ENCODE measurements at regions not wholly inside any gene's neighbourhood (a gene's known extent, or its start where the extent isn't known, plus 50 kb on each side); places are given as distances from the start of the nearest gene placed in this dataset.

DNA sequence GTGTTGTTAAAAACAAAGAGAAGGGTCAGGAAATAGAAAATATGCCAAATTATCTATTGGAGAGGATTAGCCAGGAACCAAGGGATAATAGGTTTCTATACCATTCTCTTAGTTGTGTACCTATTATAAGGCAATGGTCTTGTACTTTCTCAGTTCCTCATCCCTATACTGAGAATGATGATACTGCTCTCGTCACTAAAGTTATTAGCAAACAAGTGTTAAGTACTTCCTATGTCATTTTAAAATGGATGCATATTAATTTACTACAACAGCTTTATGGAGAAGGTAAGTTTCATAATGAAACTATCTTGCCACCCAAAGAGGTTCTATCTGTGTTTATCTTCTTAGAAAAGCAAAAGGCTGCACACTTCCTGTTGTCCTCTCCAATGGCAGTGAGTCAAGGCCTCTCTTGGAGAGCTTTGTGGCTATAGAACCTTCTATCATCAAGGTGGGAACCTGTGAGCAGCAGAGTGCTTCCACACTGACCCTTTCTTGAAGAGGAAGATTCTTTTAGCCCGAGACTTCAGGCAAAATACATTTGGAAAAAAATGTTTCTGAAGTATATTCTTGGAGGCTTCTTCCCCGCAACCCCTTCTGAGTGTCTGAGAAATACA lies 460.7 kb upstream of the FANCL start:
- ChIA-PET CTCF (interaction anchor here (1.3 kb wide), 1 partner anchor 9 kb away, joined by 3 read pairs; no protein-coding TSS in a partner anchor), POLR2A (no interaction called here)
- no peak for ATAC-seq
- TF ChIP-seq MAZ (IDR thresholded peaks at IDR 0.05; ENCODE audit: borderline replicate concordance, low read depth, low read length) (no peak), RNF2 (IDR thresholded peaks at IDR 0.05; ENCODE audit: borderline replicate concordance, low read depth) (no peak), RARB (CRISPR knock-in tag; IDR thresholded peaks at IDR 0.05) (no peak), FOXS1 (CRISPR knock-in tag; IDR thresholded peaks at IDR 0.05) (no peak), FOSB (CRISPR knock-in tag; IDR thresholded peaks at IDR 0.05) (no peak), ZNF302 (CRISPR knock-in tag; IDR thresholded peaks at IDR 0.05) (no peak), MYC (IDR thresholded peaks at IDR 0.05; ENCODE audit: borderline replicate concordance, low read length) (no peak), EP300 (IDR thresholded peaks at IDR 0.05) (no peak), KDM5A (IDR thresholded peaks at IDR 0.05) (no peak), NR3C1 (IDR thresholded peaks at IDR 0.05) (no peak), TFCP2L1 (CRISPR knock-in tag; IDR thresholded peaks at IDR 0.05) (no peak), FOSL2 (IDR thresholded peaks at IDR 0.05) (no peak), FOSL2 (CRISPR knock-in tag; IDR thresholded peaks at IDR 0.05) (no peak), POLR2AphosphoS2 (conservative IDR thresholded peaks at IDR 0.05; ENCODE audit: low read length) (no peak), TP53 (CRISPR knock-in tag; IDR thresholded peaks at IDR 0.05) (no peak)
- TF ChIP-seq, protein P1, sequence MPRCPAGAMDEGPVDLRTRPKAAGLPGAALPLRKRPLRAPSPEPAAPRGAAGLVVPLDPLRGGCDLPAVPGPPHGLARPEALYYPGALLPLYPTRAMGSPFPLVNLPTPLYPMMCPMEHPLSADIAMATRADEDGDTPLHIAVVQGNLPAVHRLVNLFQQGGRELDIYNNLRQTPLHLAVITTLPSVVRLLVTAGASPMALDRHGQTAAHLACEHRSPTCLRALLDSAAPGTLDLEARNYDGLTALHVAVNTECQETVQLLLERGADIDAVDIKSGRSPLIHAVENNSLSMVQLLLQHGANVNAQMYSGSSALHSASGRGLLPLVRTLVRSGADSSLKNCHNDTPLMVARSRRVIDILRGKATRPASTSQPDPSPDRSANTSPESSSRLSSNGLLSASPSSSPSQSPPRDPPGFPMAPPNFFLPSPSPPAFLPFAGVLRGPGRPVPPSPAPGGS (IDR thresholded peaks at IDR 0.05): no peak
- TF ChIP-seq, protein P2, sequence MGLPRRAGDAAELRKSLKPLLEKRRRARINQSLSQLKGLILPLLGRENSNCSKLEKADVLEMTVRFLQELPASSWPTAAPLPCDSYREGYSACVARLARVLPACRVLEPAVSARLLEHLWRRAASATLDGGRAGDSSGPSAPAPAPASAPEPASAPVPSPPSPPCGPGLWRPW (IDR thresholded peaks at IDR 0.05): no peak
- WGBS (ENCODE audit: missing lambda C conversion rate): 37% methylated on average over 3 of the region's 3 CpGs
- Histone ChIP-seq H3K4me3 (no peak overlapping the region), H3K27ac (no peak overlapping the region), H3K4me2 (no peak overlapping the region), H3K9me3 (no peaks in the 10 kb centered on the region), H3K4me1 (no peaks in the 10 kb centered on the region)
- FAIRE-seq: no peak
- no peak for DNase-seq (ENCODE audit: low read depth in 1 of 2, low spot score in 1 of 2)

DNA sequence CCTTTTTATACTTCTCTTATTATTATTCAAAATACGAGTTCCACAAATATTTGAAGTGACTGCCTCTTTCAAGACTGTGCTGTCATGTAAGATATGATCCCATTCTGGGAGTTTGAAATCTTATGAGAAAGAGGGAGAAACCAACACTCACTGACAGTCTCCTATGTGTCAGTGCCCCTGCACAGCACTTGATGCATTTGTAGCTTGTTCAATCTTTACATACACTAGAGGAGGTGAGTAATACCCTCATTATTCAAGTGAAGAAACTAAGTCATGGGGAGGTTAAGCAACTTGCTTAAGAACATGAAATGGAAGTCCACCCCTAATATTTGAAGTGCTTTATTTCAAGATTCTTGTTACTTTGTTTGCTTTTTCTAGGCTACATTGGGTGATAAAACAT lies 459.5 kb upstream of the FANCL start:
- Histone ChIP-seq H3K4me3 (no peak overlapping the region), H3K4me1 (no peaks in the 10 kb centered on the region), H3K4me2 (no peak overlapping the region), H3K9me3 (no peaks in the 10 kb centered on the region), H3K27ac (no peak overlapping the region)
- DNase-seq (ENCODE audit: low read depth in 1 of 2, low spot score in 1 of 2): no peak
- POLR2A ChIA-PET: no interaction called here
- no peak for FAIRE-seq
- CTCF ChIA-PET: interaction anchor here (1.0 kb wide), 1 partner anchor 15 kb away, joined by 3 read pairs; no protein-coding TSS in a partner anchor
- 0% methylated on average over 1 of the region's 1 CpG for WGBS (ENCODE audit: missing lambda C conversion rate)
- no peak for ATAC-seq
- TF ChIP-seq FOSB (CRISPR knock-in tag; IDR thresholded peaks at IDR 0.05) (no peak), SMC3 (IDR thresholded peaks at IDR 0.05) (no peak)

DNA sequence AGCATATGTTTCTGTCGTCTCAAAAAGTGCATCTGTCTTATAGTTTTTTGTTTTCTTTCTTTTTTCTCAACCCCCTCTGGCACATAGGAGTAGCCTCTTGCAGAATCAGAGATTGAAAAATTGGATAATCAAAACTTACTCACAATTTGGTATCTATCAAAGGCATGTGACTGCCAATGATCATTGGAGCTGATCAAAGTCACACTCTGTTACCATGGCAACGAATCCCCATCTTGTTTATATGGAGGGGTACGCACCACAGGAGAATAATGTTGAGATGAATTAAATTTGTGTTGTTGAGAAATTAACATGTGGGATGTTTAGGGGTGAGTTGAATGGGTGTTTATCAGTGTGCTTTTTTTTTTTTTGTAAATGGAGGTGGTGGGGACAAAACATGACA lies 458.3 kb upstream of the FANCL start:
- ChIA-PET POLR2A (no interaction called here), CTCF (interaction anchor here (0.8 to 1.9 kb wide), 4 partner anchors 14 to 1052 kb away, joined by 3 to 6 read pairs (median 3); no protein-coding TSS in a partner anchor)
- no peak overlapping the region for H3K4me3 ChIP-seq
- H3K27ac ChIP-seq: no peak overlapping the region
- no peak for DNase-seq (ENCODE audit: low read depth in 1 of 2, low spot score in 1 of 2)
- no peak for TF ChIP-seq HOXA7 (CRISPR knock-in tag; IDR thresholded peaks at IDR 0.05)
- TF ChIP-seq POLR2A (IDR thresholded peaks at IDR 0.05; ENCODE audit: low read length): no peak
- TF ChIP-seq, protein P2 (IDR thresholded peaks at IDR 0.05): no peak
- TF ChIP-seq, protein P3, sequence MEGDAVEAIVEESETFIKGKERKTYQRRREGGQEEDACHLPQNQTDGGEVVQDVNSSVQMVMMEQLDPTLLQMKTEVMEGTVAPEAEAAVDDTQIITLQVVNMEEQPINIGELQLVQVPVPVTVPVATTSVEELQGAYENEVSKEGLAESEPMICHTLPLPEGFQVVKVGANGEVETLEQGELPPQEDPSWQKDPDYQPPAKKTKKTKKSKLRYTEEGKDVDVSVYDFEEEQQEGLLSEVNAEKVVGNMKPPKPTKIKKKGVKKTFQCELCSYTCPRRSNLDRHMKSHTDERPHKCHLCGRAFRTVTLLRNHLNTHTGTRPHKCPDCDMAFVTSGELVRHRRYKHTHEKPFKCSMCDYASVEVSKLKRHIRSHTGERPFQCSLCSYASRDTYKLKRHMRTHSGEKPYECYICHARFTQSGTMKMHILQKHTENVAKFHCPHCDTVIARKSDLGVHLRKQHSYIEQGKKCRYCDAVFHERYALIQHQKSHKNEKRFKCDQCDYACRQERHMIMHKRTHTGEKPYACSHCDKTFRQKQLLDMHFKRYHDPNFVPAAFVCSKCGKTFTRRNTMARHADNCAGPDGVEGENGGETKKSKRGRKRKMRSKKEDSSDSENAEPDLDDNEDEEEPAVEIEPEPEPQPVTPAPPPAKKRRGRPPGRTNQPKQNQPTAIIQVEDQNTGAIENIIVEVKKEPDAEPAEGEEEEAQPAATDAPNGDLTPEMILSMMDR (IDR thresholded peaks at IDR 0.05): no peak
- no peak for TF ChIP-seq KDM1A (IDR thresholded peaks at IDR 0.05; ENCODE audit: low read depth)
- no peaks in the 10 kb centered on the region for H3K4me1 ChIP-seq
- H3K4me2 ChIP-seq: no peak overlapping the region
- FAIRE-seq: no peak
- no peaks in the 10 kb centered on the region for H3K9me3 ChIP-seq
- ATAC-seq: no peak
- 2% methylated on average over 3 of the region's 3 CpGs for WGBS (ENCODE audit: missing lambda C conversion rate)

All from A549 (cell line).